ENCODE measurements at regions not wholly inside any gene's neighbourhood (a gene's known extent, or its start where the extent isn't known, plus 50 kb on each side); places are given as distances from the start of the nearest gene placed in this dataset.
"Not testable (repeated sequence)": the region's sequence is repeated elsewhere in the genome, so short reads cannot be mapped to it uniquely, and the experiment has no call there.

DNA sequence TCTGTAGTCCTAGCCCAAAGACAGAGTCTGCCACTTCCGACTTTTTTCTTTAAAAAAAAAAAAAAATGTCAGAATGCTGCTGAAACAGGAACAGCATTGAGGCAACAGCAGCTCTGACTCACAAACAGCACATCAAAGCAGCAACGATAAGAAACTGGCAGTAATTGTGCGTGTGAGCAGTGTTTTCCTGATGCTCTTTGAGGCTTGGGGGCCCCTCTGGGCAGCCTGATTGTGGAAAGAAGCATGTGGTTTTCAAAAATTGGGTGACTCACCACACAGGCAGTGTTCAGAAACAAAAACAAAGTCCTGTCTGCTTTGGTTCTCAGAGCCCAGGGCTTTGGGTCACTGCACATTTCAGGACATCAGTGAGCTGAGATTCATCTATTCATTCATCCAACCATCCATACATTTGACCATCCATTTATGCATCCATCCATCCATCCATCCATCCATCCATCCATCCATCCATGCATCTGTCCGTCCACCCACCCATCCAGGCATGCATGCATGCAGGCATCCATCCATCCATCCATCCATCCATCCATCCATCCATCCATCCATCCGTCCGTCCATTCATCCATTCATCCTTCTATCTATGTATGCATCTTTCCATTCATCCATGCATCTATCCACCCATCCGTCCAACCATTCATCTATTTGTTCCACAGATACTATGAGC lies 308.4 kb downstream of the RPLP1 start:
- peak; percentile 44 to 60 for DNase-seq (ENCODE audit: low read depth in 2 of 2)

DNA sequence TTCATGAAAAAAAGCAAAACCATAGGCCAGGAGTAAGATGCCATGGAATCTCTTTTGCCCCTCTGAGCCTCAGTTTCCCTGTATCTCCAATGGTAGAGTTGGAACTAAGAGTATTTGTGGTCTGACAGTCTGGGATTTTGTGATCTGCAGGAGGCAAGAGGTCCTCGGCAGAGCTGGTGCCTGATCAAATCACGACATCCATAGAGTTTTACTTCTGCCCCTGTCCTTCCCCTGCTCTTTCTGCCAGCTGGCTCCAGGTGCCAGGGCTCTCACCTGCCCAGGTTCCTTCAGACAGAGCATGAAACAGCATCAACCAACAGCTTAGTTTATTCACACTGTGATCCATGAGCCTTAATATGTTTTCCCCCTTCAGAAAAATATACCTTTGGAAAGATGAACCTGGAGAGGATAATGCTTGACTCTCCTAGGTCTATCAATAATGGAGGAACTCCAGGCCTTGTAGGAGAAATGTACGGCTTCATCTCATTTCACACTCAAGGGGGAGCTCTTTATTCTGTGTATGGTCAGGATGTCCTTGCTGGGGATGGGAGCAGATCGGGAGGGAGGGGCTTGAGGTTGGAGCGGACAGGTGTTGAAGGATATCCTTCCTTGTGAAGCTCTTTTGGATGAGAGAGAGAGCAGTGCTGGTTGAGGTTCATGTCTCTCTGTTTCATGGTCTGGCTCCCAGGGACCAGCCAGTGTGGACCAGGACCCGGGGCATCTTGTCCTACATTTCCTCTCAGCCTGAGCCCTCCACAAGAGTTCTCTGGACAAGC lies 309.9 kb downstream of the RPLP1 start:
- no peak for DNase-seq (ENCODE audit: low read depth in 2 of 2)

DNA sequence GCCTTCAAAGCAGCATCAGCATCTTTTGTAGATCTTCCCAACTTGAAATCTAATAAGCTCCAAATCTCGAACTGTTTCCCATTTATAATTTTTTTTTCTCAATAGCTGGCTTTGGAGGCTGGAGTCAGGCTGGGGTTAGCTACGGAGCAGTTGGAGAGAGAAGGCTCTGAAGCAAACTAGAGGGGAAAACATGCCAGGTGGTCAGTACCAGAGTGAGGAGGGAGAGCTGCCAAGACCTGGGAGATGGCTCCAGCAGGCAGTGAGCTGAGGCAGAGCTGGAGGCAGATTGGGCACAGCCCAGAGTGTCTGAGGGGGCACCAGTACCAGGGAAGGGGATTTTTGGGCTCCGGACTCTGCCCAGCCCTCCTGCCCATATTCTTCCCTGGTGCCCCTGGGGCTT lies 311.2 kb downstream of the RPLP1 start:
- DNase-seq (ENCODE audit: low read depth in 2 of 2) = no peak

DNA sequence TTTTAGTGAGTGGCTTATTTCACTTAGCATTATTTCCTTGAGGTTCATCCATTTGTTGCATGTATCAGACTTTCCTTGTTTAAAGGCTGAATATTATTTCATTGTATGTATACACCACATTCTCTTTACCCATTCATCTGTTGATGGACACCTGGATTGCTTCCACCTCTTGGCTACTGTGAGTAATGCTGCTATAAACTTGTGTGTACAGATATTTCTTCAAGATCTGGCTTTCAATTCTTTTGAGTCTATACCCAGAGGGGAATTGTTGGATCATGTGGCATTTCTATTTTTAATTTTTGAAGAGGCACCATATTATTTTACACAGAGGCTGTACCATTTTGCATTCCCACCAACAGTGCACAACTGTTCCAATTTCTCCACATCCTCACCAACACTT lies 313.5 kb downstream of the RPLP1 start:
- no peak for DNase-seq (ENCODE audit: low read depth in 2 of 2)

DNA sequence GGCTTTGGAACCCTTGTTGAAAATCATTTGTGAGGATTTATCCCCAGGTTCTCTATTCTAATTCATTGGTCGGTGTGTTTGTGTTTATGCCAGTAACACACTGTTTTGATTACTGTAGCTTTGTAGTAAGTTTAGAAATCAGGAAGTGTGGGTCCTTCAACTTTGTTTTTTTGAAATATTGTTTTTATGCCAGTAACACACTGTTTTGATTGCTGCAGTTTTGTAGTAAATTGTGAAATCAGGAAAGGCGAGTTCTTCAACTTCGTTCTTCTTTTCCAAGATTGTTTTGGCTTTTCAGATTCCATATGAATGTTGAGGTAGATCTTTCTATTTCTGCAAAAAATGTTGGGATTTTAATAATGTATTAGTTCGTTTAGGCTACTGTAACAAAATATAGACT lies 314.6 kb downstream of the RPLP1 start:
- no peak for DNase-seq (ENCODE audit: low read depth in 2 of 2)

DNA sequence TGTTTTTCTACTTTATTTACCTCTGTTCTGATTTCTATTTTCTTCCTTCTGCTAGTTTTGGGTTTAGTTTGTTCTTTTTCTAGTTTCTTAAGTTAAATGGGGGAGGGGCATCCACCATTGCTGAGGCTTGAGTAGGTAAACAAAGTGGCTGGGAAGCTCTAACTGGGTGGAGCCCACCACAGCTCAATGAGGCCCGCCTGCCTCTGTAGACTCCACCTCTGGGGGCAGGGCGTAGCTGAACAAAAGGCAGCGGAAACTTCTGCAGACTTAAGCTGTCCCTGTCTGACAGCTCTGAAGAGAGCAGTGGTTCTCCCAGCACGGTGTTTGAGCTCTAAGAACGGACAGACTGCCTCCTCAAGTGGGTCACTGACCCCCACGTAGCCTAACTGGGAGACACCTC lies 316.7 kb downstream of the RPLP1 start:
- DNase-seq (ENCODE audit: low read depth in 2 of 2) = not testable (repeated sequence)

DNA sequence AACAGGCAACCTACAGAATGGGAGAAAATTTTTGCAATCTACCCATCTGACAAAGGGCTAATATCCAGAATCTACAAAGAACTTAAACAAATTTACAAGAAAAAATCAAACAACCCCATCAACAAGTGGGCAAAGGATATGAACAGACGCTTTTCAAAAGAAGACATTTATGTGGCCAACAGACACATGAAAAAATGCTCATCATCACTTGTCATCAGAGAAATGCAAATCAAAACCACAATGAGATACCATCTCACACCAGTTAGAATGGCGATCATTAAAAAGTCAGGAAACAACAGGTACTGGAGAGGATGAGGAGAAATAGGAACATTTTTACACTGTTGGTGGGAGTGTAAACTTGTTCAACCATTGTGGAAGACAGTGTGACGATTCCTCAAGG lies 321.6 kb downstream of the RPLP1 start:
- DNase-seq (ENCODE audit: low read depth in 2 of 2) = not testable (repeated sequence)

DNA sequence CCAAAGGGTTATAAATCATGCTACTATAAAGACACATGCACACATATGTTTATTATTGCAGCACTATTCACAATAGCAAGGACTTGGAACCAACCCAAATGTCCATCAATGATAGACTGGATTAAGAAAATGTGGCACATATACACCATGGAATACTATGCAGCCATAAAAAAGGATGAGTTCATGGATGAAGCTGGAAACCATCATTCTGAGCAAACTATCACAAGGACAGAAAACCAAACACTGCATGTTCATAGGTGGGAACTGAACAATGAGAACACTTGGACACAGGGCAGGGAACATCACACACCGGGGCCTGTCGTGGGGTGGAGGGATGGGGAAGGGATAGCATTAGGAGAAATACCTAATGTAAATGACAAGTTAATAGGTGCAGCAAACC lies 322.1 kb downstream of the RPLP1 start:
- DNase-seq (ENCODE audit: low read depth in 2 of 2) = not testable (repeated sequence)

DNA sequence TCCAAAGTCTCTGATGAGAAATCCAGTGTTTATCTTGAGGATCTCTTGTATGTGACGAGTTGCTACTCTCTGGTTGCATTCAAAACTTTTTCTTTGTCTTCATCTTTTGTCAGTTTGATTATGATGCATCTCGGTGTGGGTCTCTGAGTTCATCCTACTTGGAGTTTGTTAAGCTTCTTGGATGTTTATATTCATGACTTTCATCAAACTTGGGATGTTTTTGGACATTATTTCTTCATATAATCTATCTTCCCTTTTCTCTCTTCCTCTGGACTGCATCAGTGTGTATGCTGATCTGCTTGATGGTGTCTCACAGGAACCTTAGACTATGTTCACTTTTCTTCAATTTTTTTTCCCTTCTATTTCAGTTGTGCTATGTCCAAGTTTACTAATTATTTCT lies 320.4 kb downstream of the TLE3 start:
- no peak for DNase-seq (ENCODE audit: low read depth in 2 of 2)

DNA sequence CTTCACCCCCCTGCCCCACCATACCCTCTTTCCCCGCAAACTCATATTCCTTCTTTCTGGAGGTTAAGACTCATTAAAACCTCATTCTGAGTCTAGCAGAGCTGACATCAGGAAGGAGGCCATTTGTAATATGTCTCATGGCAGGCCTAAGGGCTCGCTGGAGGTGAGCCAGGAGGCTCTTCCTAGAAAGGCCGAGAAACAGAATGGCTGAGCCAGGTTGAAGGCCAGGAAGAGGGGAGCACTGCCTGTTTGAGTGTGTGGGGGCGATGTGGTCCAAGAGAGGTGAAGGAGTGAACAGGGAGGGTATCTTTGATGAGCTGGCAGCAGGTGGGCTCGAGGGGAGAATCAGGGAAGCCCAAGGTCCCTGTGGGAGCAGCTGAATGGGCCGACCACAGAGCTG lies 317.3 kb downstream of the TLE3 start:
- DNase-seq (ENCODE audit: low read depth in 2 of 2) = no peak

DNA sequence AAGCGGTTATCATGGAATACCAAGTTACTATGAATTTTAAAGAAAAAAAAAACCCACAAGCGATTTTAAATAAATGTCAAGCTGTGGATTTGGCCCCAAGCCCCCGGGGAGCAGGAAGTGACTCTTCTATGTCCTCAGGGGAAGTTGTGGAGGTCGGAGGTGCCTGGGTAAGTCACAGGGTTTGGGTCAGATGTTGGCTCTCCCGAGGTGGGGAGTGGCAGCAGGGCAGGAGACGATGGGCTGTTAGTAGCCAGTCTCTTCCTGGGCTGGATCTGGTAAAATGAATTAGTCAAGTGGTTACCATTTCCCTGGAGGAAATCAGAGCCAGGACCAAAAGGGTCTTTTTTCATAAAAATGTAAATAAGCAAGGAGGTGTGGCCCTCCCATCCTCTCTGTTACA lies 316.7 kb downstream of the TLE3 start:
- DNase-seq (ENCODE audit: low read depth in 2 of 2) = no peak

DNA sequence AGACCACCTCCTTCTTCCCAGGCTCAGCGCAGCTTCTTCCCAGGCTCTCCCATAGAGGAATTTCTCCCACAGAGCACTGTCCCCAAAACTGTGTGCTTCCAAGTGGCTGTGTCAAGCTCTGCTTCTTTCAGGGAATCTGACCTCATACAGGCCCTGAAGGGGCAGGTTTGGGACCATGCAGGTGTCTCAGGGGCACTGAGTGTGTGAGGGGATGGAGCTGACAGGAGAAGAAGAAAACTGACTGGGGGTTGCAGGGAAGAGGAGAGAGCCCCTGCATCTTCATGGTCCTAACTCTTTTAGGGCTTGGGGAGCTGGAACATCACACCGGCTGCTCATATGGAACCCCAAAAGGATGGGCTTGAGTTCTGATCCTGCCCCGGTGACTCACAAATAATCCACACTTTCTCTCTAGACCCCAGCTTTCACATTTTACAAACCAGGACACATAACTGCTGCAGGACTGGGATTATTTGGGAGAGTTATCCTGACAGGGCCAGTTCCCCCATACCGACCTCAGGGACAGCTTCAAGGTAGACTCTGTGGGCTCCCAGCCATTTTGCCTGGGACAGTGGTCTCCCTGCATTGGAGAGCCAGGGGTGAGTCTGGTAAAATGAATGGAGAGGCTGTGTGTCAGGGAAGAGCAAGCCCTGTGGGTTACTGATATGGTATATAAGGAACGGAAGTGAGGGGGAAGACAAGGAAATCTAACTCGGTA lies 316.1 kb downstream of the TLE3 start:
- DNase-seq (ENCODE audit: low read depth in 2 of 2) = no peak

DNA sequence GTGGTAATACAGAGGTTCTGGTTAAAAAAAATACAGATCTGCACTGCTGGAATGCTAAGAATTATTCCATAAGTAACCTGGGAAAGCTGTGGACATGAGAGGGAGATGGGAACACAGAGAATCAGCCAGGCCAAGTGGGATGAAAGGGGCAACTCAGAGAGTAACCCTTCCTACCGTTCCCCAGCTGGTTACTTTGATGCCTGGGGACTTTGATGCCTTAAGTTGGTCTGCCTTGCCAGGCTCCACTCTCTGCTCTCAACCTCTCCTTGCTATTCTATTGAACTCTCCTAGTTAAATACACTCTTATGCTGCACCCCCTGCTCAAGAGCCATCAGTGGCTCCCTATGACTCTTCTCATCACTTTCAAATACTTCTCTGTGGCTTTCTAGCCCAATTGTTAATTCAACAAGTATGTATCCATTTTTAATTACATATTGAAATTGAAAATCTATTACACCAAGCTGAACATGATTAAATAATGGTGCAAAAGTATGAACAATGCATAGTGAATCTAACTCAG lies 315.5 kb downstream of the TLE3 start:
- DNase-seq (ENCODE audit: low read depth in 2 of 2) = no peak

DNA sequence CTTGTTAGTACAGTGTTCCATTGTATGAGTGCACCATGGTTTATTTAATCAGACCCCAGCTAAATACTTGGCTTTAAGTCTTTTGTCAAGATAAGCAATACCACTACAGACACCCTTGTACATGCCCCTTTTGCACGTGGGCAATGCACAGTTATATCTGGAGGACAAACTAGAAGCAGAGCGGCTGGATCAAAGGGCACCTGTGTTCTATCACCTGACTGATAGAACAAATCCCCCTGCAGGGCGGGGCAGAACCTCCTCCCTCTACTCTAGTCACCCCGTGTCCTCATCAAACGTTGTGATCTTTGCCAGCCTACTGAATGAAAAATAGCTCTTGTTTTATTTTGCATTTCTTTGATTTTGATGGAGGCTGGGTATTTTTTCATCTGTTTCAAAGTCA lies 314.9 kb downstream of the TLE3 start:
- DNase-seq (ENCODE audit: low read depth in 2 of 2) = no peak

DNA sequence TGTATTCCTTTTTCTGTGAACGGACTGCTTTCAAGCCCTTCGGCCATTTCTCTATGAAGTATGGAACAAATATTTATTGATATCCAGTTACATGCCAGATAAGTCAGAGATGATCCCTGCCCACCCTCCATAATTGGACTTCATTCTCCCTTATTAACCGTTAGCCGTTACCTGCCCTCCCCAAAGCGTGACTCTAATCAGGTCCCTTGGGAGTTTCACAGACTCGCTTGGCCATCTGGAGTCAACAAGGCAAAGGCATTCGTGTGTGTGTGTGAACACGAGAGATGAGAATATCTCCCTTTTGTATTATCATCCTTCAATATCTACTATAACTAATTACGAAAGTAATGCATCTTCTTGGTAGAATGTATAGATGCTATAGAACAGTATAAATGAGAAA lies 314.5 kb downstream of the TLE3 start:
- DNase-seq (ENCODE audit: low read depth in 2 of 2) = no peak

DNA sequence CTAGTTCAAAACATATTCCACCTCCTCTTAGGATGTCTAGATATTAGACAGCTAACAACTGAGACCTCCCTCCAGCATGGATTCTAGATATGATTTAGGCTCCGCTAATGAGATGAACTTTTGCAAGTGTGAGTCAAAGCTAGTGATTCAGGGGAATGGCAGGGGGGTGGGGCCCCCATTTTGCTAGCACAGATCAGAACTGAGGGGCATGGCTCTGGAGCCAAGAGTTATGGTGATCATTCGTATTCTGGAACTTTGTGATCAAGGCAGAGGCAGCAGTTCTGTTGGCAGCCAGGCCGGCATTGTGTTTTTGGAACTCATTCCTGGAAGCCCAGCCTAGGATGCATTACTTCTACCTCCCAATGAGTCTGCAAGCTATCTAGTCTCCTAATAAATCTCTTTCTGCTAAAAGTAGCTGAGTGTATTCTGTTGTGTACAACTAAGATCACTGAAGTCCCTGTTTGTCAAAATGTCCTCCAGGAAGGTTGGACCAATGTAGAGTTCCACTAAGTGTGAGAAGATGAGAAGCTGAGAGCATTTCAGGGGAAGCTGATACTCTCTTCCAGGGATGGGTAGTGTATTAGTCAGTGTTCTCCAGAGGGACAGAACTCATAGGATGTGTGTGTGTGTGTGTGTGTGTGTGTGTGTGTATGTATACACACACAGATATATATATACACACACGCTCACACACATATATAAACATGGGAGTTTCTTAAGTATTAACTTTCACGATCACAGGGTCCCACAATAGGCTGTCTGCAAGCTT lies 312.7 kb downstream of the TLE3 start:
- no peak for DNase-seq (ENCODE audit: low read depth in 2 of 2)

DNA sequence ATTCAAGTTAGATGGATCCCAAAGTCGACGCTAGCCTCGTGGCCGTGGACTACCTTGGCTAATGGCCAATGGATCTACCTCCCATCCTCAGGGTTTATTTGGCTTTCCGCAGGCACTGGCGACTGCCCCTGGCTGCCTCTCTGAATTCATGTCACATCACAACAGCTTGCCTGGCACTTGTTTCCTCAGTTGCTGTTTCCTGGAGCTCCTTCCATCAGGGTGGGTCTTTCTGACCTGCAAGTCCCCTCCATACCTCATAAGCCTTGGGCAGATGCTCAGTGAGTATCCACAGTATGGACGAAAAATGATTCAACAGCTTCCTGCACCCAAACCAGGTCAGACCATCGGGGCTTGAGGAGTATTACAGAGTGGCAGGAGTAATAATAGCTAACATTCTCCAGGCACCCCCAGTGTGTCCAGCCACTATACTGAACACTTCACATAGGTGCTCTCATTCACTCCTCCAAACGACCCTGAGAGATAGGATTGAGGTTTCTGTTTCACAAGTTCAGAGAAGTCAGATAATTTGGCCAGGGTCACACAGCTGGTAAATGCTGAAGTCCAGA lies 311.5 kb downstream of the TLE3 start:
- DNase-seq (ENCODE audit: low read depth in 2 of 2) = no peak

DNA sequence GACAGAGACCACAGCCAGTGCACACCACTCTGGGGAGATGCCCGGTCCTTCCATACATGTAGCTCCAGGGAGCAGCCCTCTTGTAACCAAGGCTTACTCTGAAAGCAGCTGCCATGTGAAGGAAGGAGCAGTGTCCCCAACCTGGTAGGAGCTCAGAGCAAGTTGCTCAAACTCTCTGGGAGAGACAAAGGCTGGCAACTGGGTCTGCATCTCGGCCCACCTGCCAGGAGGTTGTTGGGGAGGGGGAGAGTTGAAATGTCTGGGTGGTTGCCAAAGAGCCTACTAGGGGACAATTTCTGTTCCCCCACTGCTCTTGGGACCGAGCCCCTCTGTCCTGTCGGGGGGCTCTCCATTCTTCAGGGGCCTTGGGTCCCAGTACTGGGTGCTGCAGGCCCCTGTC lies 309.9 kb downstream of the TLE3 start:
- DNase-seq (ENCODE audit: low read depth in 2 of 2) = no peak

DNA sequence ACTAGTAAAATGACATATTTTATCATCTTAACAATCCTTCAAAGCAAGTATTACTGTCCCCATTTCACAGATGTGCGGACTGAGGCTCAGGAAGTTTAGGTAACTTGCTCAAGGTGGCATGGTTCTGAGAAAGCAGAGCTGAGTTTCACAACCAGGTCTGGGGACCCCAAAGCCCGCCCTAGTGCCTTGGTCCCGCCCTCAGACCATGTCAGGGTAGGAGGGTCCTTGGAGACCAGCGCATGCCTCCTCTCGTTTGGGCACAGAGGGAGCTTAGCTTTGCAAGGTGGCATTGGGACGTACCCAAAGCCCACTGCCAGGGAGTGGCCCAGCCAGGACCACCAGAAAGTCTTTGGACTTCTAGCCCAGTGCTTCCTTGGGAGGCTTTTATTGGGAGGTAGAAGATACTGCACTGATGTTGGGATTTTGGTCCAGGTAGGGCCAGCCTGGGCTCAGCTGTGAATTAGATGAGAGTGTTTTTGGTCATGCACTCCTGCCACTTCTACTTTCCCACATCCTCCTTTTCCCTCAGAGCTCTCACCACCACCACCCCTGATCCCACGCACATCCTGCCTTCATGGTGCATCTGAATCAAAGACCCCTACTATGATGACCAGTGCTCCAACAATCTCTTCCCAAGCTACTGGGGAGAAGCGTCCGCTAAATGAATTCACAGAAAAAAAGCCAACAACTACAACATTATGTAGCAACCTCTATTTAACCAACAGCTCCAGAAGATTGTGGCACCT lies 307.9 kb downstream of the TLE3 start:
- no peak for DNase-seq (ENCODE audit: low read depth in 2 of 2)

DNA sequence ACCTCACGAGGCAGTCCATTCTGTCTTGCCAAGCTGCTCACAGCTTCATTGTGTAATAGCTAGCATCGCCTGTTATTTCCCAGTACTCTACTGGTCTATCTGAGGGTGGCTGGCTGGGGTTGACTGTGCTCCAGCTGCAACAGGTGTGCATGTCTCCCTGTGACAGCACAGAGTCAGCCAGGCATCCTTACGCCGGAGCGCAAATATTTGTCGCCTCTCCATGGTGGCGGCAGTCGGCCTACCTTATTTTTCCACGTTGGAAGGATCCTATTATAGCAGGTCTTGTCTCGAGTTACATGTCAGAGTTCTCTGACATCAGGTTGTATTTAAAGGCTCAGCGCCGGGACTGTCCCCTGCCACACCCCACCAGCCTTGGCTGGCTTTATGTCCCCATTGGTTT lies 307.1 kb downstream of the TLE3 start:
- DNase-seq (ENCODE audit: low read depth in 2 of 2) = no peak

DNA sequence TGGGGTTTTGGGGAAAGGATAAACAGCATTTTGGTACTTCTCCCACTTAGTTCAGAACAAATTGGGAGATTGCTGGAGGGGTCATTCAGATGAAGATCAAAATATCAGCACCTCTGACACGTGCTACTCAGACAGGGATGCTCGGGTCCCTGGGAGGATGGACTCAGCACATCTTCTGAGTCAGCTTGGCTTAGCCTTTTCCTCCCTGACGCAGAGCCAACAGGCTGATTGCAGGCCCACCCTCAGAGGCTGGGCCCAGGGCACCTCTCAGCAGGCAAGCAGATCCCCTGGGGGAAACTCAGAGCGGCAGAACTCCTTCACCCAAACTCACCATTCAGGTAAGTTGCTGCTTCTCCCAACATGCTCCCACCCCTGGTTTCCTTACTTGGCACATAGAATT lies 304.9 kb downstream of the TLE3 start:
- no peak for DNase-seq (ENCODE audit: low read depth in 2 of 2)

Measured in stimulated activated CD8-positive, alpha-beta memory T cell treated with anti-CD3 and anti-CD28 coated beads, Interleukin-2, amount 100 ng/mL, for 48 hours (primary cell).